MM.1S (cell line): ENCODE measurements at regions not wholly inside any gene's neighbourhood (a gene's known extent, or its start where the extent isn't known, plus 50 kb on each side); places are given as distances from the start of the nearest gene placed in this dataset.

Source experiments
- DNase-seq: peaks from one replicate; pipeline ENCODE4 v3.0.0-alpha.2; 2015
- H2AFZ ChIP-seq: fragments of 300-600 bp; sonication (generic); 2 replicates; pipeline ENCODE4 v1.6.0; 2016; ENCODE audit warnings: antibody characterized with exemption, low read length
- H3F3A ChIP-seq: fragments of 300-600 bp; sonication (generic); 2 replicates; pipeline ENCODE4 v1.6.1; 2016; ENCODE audit warnings: mild to moderate bottlenecking, antibody characterized with exemption, low read length, moderate library complexity, mixed read lengths; ENCODE audit not compliant: insufficient read depth
- H3K27ac ChIP-seq: fragments of 300-600 bp; sonication (generic); 2 replicates; pipeline ENCODE4 v1.5.1; 2016; ENCODE audit warnings: mild to moderate bottlenecking, low read length
- H3K27me3 ChIP-seq: fragments of 300-600 bp; sonication (generic); replicated peaks from 2 replicates; pipeline ENCODE4 v1.6.0; 2016; ENCODE audit warnings: low read length; ENCODE audit not compliant: insufficient read depth
- H3K36me3 ChIP-seq: fragments of 300-600 bp; sonication (generic); replicated peaks from 2 replicates; pipeline ENCODE4 v1.6.1; 2016; ENCODE audit warnings: mild to moderate bottlenecking, low read length, mixed read lengths; ENCODE audit not compliant: insufficient read depth
- H3K4me1 ChIP-seq: fragments of 300-600 bp; sonication (generic); 2 replicates; pipeline ENCODE4 v1.6.1; 2016; ENCODE audit warnings: low read length, mixed read lengths
- H3K4me2 ChIP-seq: fragments of 300-600 bp; sonication (generic); 2 replicates; pipeline ENCODE4 v1.6.0; 2016; ENCODE audit warnings: low read depth, low read length
- H3K4me3 ChIP-seq: fragments of 300-600 bp; sonication (generic); 2 replicates; pipeline ENCODE4 v1.5.1; 2016; ENCODE audit warnings: low read length, mixed read lengths
- H3K79me2 ChIP-seq: fragments of 300-600 bp; sonication (generic); 2 replicates; pipeline ENCODE4 v1.6.1; 2016; ENCODE audit warnings: mixed run types, low read length, mixed read lengths
- H3K9ac ChIP-seq: fragments of 300-600 bp; sonication (generic); 2 replicates; pipeline ENCODE4 v1.6.1; 2016; ENCODE audit warnings: low read length, mixed read lengths
- H3K9me2 ChIP-seq: fragments of 300-600 bp; sonication (generic); replicated peaks from 2 replicates; pipeline ENCODE4 v1.6.1; 2016; ENCODE audit warnings: mild to moderate bottlenecking, low read length, mixed read lengths; ENCODE audit not compliant: insufficient read depth
- H3K9me3 ChIP-seq: fragments of 300-600 bp; sonication (generic); replicated peaks from 2 replicates; pipeline ENCODE4 v1.6.1; 2016; ENCODE audit warnings: mild to moderate bottlenecking, low read length, mixed read lengths; ENCODE audit not compliant: insufficient read depth
- H4K20me1 ChIP-seq: fragments of 300-600 bp; sonication (generic); 2 replicates; pipeline ENCODE4 v1.6.1; 2016; ENCODE audit warnings: mild to moderate bottlenecking, low read length, moderate library complexity, mixed read lengths; ENCODE audit not compliant: insufficient read depth
- CTCF ChIP-seq: fragments of 300-600 bp; sonication (generic); IDR thresholded peaks from 2 replicates; pipeline ENCODE4 v1.5.1; 2016; ENCODE audit warnings: antibody characterized with exemption, low read length, mixed read lengths
- EZH2 ChIP-seq: fragments of 300-600 bp; sonication (generic); optimal IDR thresholded peaks from 2 replicates; pipeline ENCODE3; 2017; ENCODE audit warnings: low read depth, mild to moderate bottlenecking, antibody characterized with exemption, low read length, mixed read lengths
- EZH2phosphoT487 ChIP-seq: fragments of 300-600 bp; sonication (generic); IDR thresholded peaks from 2 replicates; pipeline ENCODE4 v1.6.1; 2018; ENCODE audit warnings: antibody characterized with exemption, low read length

GRCh38 chr6:153858529-153858928, 180.5 kb upstream of the OPRM1 start:
- Histone ChIP-seq H3K27me3 (no peaks in the 10 kb centered on the region), H2AFZ (no peak overlapping the region), H3K4me2 (no peak overlapping the region), H3K9me3 (no peaks in the 10 kb centered on the region), H3K27ac (no peak overlapping the region), H4K20me1 (no peaks in the 10 kb centered on the region), H3K36me3 (no peaks in the 10 kb centered on the region), H3K4me1 (no peaks in the 10 kb centered on the region), H3K4me3 (no peak overlapping the region), H3K79me2 (no peaks in the 10 kb centered on the region), H3K9me2 (no peaks in the 10 kb centered on the region), H3F3A (no peaks in the 10 kb centered on the region), H3K9ac (no peak overlapping the region)
- no peak for DNase-seq
- TF ChIP-seq CTCF (no peak), EZH2phosphoT487 (no peak), EZH2 (no peak)

- no peaks in the 10 kb centered on the region for H3K36me3 ChIP-seq
- H3K27ac ChIP-seq, result no peak overlapping the region
- H2AFZ ChIP-seq, result no peak overlapping the region
- no peak overlapping the region for H3K4me3 ChIP-seq
- DNase-seq, result no peak
- no peaks in the 10 kb centered on the region for H3K27me3 ChIP-seq
- no peaks in the 10 kb centered on the region for H4K20me1 ChIP-seq
- H3K9ac ChIP-seq, result no peak overlapping the region
- TF ChIP-seq EZH2, result no peak
- no peak for TF ChIP-seq CTCF
- TF ChIP-seq EZH2phosphoT487, result no peak
- no peaks in the 10 kb centered on the region for H3K9me2 ChIP-seq
- H3K4me1 ChIP-seq, result no peaks in the 10 kb centered on the region
- H3F3A ChIP-seq, result no peaks in the 10 kb centered on the region
- H3K79me2 ChIP-seq, result no peaks in the 10 kb centered on the region
- no peak overlapping the region for H3K4me2 ChIP-seq
- H3K9me3 ChIP-seq, result no peaks in the 10 kb centered on the region
Measured at GRCh38 chr6:153856929-153857376, 182.1 kb upstream of the OPRM1 start.

GRCh38 chr6:153852481-153852880, 186.6 kb upstream of the OPRM1 start:
- no peak overlapping the region for H3K4me2 ChIP-seq
- no peaks in the 10 kb centered on the region for H3K4me1 ChIP-seq
- H3K27me3 ChIP-seq, result no peaks in the 10 kb centered on the region
- H3K4me3 ChIP-seq, result no peak overlapping the region
- H3K9me3 ChIP-seq, result no peaks in the 10 kb centered on the region
- no peak for DNase-seq
- no peaks in the 10 kb centered on the region for H3K9me2 ChIP-seq
- H3K36me3 ChIP-seq, result no peaks in the 10 kb centered on the region
- H2AFZ ChIP-seq, result no peak overlapping the region
- H3F3A ChIP-seq, result no peaks in the 10 kb centered on the region
- no peak overlapping the region for H3K27ac ChIP-seq
- H3K9ac ChIP-seq, result no peak overlapping the region
- TF ChIP-seq CTCF, result no peak
- no peak for TF ChIP-seq EZH2
- H4K20me1 ChIP-seq, result no peaks in the 10 kb centered on the region
- no peaks in the 10 kb centered on the region for H3K79me2 ChIP-seq

GRCh38 chr6:153852034-153852433, 187.0 kb upstream of the OPRM1 start:
- DNase-seq, result no peak
- H3K27ac ChIP-seq, result no peak overlapping the region
- H3F3A ChIP-seq, result no peaks in the 10 kb centered on the region
- no peak overlapping the region for H3K4me3 ChIP-seq
- H3K9me2 ChIP-seq, result no peaks in the 10 kb centered on the region
- H2AFZ ChIP-seq, result no peak overlapping the region
- H3K4me2 ChIP-seq, result no peak overlapping the region
- H3K4me1 ChIP-seq, result no peaks in the 10 kb centered on the region
- H3K9me3 ChIP-seq, result no peaks in the 10 kb centered on the region
- no peaks in the 10 kb centered on the region for H3K36me3 ChIP-seq
- H3K79me2 ChIP-seq, result no peaks in the 10 kb centered on the region
- no peak for TF ChIP-seq EZH2phosphoT487
- TF ChIP-seq EZH2, result no peak
- TF ChIP-seq CTCF, result no peak
- no peaks in the 10 kb centered on the region for H4K20me1 ChIP-seq
- H3K9ac ChIP-seq, result no peak overlapping the region
- no peaks in the 10 kb centered on the region for H3K27me3 ChIP-seq
